LHCN-M2 (cell line): ENCODE measurements at regions not wholly inside any gene's neighbourhood (a gene's known extent, or its start where the extent isn't known, plus 50 kb on each side); places are given as distances from the start of the nearest gene placed in this dataset.
A peak's percentile ranks its signal among the peaks of the same experiment; 100 is the strongest.

Experiments used
- DNase-seq: peaks from one replicate; pipeline ENCODE4 v3.0.0-alpha.2; 2012; ENCODE audit warnings: low read depth

DNA sequence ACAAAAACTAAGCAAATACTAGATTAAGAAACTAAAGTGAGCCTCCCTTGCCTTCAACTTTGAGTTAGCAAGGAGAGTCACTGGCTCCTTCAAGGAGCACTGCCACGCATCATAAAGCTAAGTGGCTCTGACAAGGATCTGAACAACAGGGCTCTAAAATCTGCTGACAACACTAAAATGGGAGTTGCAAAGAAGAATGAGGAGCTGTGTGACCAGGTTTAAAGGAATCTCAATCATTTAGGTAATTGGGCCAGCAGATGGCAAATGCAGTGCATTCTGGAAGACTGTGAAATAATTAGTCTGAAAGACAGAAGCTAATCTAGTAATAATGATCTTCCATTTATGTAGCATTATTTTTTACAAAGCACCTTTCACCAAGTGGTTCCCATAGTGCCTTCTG lies 297.0 kb upstream of the TAS2R1 start:
- DNase-seq = peak; percentile 11

DNA sequence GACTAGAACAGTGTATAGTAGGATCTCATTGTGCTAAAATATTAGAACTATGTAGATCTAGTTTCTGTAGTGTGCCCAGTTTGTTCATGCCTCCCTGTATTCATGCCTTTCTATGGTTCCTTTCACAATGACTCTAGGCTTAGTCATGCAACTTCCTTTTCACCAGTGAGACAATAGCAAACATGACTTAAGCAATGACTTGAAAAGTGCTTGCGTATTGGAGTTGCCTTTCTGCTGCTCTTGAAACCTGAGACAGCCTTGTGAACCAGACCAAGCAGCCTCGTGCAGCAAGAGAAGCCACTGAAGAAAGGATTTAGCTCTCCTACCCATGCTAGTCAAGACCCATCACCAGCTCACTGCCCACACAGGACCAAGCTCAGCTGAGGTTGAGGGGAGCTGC lies 294.5 kb upstream of the TAS2R1 start:
- peak; percentile 95 for DNase-seq

DNA sequence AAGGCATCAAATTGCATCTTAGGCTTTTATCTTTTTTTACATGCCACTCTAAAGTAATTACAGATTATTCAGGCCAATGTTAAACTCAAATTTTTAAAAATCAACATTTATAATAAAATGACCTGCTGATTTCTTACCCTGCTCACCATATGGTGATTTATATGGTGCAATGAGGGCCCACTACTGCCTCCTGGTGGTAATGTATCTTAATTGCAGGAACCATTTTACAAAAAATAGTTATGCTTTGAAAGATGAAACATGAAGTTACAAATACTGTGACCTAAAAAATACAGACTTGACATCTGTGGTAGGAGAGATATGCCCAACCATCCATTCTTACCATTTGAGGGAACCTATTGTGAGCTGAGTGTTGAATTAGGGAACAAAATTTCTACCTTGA lies 292.6 kb upstream of the TAS2R1 start:
- no peak for DNase-seq

GRCh38 chr5:9920697-9921096 lies 290.5 kb upstream of the TAS2R1 start:
- no peak for DNase-seq

DNA sequence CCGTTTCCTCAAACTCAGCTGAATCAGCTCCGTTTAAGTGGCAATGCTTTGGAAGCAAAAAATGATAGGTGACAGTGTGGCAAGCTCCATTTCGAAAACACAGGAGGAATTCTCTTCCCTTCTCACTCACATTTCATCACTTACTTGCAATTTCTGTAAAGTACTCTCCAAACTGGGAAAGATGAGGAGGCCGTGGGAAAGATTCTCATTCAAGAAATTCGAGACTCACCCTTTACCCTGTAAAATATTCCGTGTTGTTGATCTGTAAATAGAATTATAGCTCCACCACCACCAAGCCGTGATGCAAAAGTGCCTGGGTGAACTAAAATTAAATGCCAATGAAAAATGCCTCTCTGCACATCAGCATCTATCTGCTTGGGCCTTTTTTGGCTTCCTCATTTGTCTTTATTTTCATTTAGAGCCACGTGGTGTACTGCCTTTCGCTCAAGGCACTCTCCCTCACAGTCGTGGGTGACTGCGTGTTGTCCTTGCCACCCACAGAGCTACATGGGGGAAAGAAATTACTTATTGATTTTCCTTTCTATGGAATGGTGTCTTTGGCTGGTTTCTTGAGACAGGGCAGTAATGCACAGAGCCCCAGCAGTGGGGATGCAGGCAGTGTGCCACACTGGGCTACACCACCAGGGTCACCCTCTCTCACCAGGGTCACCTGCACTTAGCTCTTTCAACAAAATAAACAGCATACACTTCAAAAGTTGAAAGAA lies 289.3 kb upstream of the TAS2R1 start:
- no peak for DNase-seq

- no peak for DNase-seq
These were observed 275.5 kb upstream of the TAS2R1 start for GRCh38 chr5:9905661-9906060.

DNA sequence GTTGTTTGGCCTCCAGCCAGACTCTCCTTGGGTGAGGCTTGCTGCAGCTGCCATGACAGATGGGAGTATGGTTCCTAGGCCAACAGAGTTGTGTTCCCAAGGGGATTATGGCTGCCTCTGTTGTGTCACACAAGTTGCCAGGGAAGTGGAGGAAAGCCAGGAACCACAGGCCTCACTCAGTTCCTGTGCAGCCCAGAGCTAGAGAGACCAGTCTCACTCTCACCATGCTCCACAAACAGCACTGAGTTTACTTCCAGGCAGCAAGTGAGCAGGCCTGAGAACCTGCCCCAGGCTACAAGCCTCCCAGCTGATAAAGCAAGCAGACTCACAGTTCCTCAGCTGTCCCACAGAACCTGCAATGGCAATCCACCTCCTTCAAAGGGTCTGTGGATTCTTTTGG lies 273.6 kb upstream of the TAS2R1 start:
- peak; percentile 97 for DNase-seq

GRCh38 chr5:9898319-9898718 lies 268.2 kb upstream of the TAS2R1 start:
- peak; percentile 48 for DNase-seq

- DNase-seq = no peak
These were observed 265.1 kb upstream of the TAS2R1 start for GRCh38 chr5:9895302-9895645.

DNA sequence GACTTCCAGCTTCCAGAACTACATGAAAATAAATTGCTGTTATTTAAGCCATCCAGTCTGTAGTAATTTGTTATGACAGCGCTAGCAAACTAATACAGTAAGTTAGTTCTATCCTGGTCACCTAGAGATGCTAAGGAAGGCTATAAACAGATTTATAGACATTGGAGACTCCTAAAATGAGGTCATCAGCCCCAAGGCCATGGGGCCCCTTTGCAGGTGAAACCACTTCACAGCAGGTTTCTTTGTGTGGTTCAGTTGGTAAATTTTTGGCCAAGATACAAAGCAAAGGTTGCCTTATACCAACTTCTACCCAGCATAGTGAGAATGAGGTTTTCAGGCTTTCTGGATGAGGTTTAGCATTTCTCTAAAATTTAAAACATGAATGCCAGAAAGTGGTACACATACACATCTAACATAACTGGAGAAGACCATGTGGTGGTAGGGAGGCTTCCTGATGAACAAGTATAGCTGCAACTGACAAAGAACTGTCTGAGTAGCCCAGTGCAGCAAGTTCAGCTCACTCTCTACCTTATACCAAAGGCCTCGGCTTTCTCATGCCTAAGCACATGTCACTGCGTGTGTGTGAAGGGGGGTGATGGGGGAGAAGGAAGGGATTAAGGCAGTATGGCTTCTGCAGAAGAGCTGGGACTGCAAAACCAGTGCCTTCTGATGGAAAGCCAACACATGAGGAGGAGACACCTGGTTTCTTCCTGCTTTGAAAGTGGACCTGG lies 264.6 kb upstream of the TAS2R1 start:
- no peak for DNase-seq

DNA sequence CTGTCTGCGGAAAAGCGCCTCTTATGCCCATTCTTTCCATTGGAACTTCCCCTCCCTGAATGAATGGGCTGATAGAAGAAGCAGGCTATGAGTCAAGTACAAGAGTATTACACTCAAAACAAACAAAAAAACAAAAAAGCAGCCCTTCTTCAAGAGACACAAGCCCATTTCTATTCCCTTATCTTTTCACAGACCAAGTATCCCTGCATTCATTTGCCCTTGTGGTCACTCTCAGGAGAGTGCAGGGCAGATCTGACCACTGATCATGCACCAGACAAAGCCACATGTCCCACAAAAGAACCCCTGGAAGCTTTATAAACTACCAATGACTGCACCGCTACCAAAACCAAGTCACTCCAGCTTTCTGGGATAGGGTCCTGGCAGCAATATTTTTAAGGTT lies 262.5 kb upstream of the TAS2R1 start:
- DNase-seq = no peak

DNA sequence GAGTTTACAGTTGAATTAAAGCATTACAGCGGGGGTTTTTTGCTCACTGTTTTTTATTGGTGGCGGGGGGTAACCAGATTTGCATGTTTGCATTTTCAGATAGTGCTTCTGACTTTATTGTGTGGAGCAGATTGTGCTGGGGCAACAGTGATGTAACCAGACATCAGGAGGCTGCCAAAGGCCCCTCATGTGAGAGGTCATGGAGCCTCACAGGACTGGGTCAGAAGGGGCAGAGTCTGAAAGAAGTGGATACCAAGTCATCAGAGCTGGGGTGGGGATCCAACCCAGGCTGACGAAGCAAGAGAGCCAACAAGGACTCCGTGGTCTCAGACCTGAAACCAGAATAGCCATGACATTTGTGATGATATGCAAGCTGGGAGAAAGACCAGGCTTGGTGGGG lies 259.4 kb upstream of the TAS2R1 start:
- DNase-seq = no peak

DNA sequence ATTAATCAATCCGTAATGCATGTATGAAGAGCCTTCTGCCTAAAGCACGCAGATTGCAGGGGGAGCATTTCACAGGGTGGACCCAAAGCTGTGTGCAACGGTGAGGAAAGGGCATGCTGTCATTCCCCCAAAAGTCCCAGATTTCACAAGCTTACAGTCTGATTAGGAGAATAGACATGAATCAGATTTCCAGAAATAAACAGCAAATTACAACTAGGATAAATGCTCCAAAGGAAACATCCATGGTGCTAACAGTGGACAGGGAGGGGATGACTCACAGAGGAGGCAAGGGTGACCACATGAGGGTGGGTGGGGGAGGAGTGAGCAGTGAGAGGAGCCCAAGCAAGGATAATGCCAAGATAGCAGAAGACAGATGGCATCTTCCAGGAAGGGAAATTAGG lies 258.4 kb upstream of the TAS2R1 start:
- DNase-seq = peak; percentile 81

- DNase-seq = no peak
These were observed 255.0 kb upstream of the TAS2R1 start for GRCh38 chr5:9885164-9885563.

GRCh38 chr5:9878206-9878605 lies 248.1 kb upstream of the TAS2R1 start:
- no peak for DNase-seq

GRCh38 chr5:9877488-9877887 lies 247.3 kb upstream of the TAS2R1 start:
- DNase-seq = peak; percentile 56

DNA sequence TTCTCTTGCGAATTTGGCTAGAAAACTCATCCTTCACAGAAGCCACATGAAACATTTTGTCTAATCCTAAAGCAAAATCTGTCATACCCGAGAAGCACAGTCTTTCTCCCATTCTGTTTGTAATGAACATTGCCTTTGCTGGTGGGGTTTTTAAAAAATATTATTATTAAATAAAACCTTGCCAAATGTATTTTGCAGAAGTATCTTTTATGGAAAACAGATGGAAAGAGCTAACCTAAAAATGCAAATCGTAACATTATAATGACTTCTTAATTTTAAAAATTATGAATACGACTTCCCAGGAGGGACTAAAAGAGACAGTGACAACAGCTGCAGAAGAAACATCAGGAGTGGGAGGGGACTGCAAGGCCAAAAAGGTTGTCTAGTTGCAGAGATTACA lies 246.3 kb upstream of the TAS2R1 start:
- DNase-seq = no peak

- peak; percentile 88 for DNase-seq
These were observed 239.6 kb upstream of the TAS2R1 start for GRCh38 chr5:9869616-9870288.

DNA sequence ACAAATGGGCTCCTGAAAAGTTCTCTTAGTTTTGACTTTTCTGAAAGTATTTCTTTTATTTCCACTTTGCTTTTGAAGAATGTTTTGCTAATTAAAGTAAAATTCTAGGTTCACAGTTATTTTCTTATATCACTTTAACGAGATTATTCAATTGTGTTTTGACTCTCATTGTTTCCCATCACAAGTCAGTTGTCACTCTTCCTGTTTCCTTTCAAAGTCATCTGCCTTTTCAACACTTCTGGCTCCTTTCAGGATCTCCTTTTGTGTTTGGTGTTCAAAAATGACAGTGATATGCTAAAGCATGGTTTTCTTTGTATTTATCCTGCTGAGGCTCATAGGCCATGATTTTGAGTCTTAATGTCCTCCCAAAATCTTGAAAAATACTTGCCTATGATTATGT lies 235.4 kb upstream of the TAS2R1 start:
- no peak for DNase-seq

DNA sequence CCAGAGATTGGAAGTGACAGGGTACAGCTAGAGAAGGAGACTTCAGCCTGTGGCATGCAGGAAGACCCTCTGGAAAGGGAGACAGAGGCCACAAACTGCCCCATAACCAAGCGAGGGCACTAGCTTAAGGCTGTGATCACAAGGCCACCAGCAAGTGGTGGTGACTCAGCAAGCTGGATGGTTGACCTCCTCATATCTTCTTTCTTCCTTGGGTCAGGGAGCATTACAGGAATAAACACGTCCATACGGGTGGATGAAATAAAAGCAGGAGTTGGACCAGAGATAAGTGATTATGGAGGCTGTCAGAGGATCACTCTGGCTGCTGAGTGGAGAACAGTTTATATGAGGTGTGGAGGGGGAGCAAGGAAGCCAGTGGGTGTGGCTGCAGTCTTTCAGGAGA lies 234.6 kb upstream of the TAS2R1 start:
- no peak for DNase-seq

GRCh38 chr5:9863486-9863885 lies 233.3 kb upstream of the TAS2R1 start:
- DNase-seq = no peak

DNA sequence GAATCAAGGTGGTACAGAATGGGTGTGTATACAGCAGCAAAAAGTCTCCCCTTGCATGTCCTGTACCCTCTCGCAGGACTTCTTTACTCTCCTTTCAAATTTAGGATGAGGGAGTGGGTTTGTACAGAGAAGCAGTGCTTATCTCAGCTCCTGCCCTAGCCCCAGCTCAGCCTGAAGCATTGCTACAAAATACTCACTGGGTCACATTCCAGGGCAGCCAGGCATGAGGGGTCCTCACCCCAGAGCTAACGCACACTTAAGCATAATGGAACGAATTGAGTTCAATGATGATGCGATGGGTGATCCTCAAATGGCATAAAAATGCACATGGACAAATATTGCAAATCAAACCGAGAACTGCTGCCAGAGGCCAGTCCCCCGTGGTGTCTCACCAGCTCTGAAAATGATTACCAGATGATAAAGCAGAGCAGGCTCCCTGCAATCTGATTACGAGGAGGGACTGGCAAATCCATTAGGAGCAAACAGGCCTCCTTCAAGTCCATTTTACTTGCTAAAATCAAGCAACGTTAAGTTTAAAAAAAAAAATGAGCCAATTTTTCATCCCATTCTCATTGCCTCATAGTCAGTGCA lies 231.6 kb upstream of the TAS2R1 start:
- DNase-seq = no peak

GRCh38 chr5:9859808-9860207 lies 229.7 kb upstream of the TAS2R1 start:
- no peak for DNase-seq
